H9 (cell line): ENCODE measurements at regions not wholly inside any gene's neighbourhood (a gene's known extent, or its start where the extent isn't known, plus 50 kb on each side); places are given as distances from the start of the nearest gene placed in this dataset.

Source experiments
- DNase-seq: peaks from one replicate; pipeline ENCODE4 v3.0.0-alpha.2; 2017
- H2AFZ ChIP-seq: one replicate; pipeline ENCODE4 v1.6.1; 2013; ENCODE audit warnings: mild to moderate bottlenecking, low read length, control low read depth, moderate library complexity
- H2AK5ac ChIP-seq: 2 replicates; pipeline ENCODE4 v1.6.1; 2013; ENCODE audit warnings: low read length, control low read depth, mixed read lengths; ENCODE audit not compliant: insufficient read length
- H2BK120ac ChIP-seq: one replicate; pipeline ENCODE4 v1.6.1; 2013; ENCODE audit warnings: low read depth, mild to moderate bottlenecking, low read length, control low read depth, inconsistent platforms; ENCODE audit not compliant: poor library complexity, severe bottlenecking
- H2BK12ac ChIP-seq: 2 replicates; pipeline ENCODE4 v1.6.1; 2013; ENCODE audit warnings: low read length, control low read depth, mixed read lengths, low read depth; ENCODE audit not compliant: insufficient read length
- H2BK15ac ChIP-seq: 2 replicates; pipeline ENCODE4 v1.6.1; 2013; ENCODE audit warnings: low read depth, low read length, control low read depth
- H2BK20ac ChIP-seq: one replicate; pipeline ENCODE4 v1.6.1; 2013; ENCODE audit warnings: low read depth, mild to moderate bottlenecking, low read length, control low read depth, inconsistent platforms; ENCODE audit not compliant: poor library complexity, severe bottlenecking
- H2BK5ac ChIP-seq: 2 replicates; pipeline ENCODE4 v1.6.1; 2013; ENCODE audit warnings: low read length, control low read depth, mixed read lengths; ENCODE audit not compliant: insufficient read length
- H3K14ac ChIP-seq: 2 replicates; pipeline ENCODE4 v1.6.1; 2013; ENCODE audit warnings: low read length, control low read depth; ENCODE audit not compliant: insufficient read depth
- H3K18ac ChIP-seq: 2 replicates; pipeline ENCODE4 v1.6.1; 2013; ENCODE audit warnings: low read depth, mild to moderate bottlenecking, mixed read lengths, low read length, control low read depth; ENCODE audit not compliant: insufficient read length
- H3K23ac ChIP-seq: 2 replicates; pipeline ENCODE4 v1.6.1; 2013; ENCODE audit warnings: low read length, control low read depth, mixed read lengths, low read depth; ENCODE audit not compliant: insufficient read length
- H3K23me2 ChIP-seq: 2 replicates; pipeline ENCODE4 v1.6.1; 2013; ENCODE audit warnings: low read depth, mild to moderate bottlenecking, mixed read lengths, low read length, control low read depth; ENCODE audit not compliant: insufficient read length, poor library complexity, severe bottlenecking
- H3K27ac ChIP-seq: 2 replicates; pipeline ENCODE4 v1.5.1; 2013; ENCODE audit warnings: low read length, control low read depth, mixed read lengths, low read depth; ENCODE audit not compliant: insufficient read length
- H3K27me3 ChIP-seq: 2 replicates; pipeline ENCODE4 v1.6.1; 2013; ENCODE audit warnings: low read length, control low read depth, inconsistent platforms; ENCODE audit not compliant: insufficient read depth
- H3K4ac ChIP-seq: 2 replicates; pipeline ENCODE4 v1.6.1; 2013; ENCODE audit warnings: low read depth, mild to moderate bottlenecking, control low read depth, inconsistent platforms, low read length, moderate library complexity
- H3K4me1 ChIP-seq: 2 replicates; pipeline ENCODE4 v1.6.1; 2013; ENCODE audit warnings: low read length, control low read depth, inconsistent platforms; ENCODE audit not compliant: insufficient read depth
- H3K4me2 ChIP-seq: 2 replicates; pipeline ENCODE4 v1.6.1; 2013; ENCODE audit warnings: low read length, control low read depth, mixed read lengths; ENCODE audit not compliant: insufficient read length, insufficient read depth
- H3K56ac ChIP-seq: 2 replicates; pipeline ENCODE4 v1.6.1; 2013; ENCODE audit warnings: low read depth, mild to moderate bottlenecking, mixed read lengths, low read length, control low read depth; ENCODE audit not compliant: insufficient read length
- H3K79me1 ChIP-seq: 2 replicates; pipeline ENCODE4 v1.6.1; 2013; ENCODE audit warnings: low read depth, mild to moderate bottlenecking, moderate library complexity, low read length, control low read depth, inconsistent platforms; ENCODE audit not compliant: insufficient read depth, poor library complexity, severe bottlenecking
- H3K79me2 ChIP-seq: 2 replicates; pipeline ENCODE4 v1.6.1; 2013; ENCODE audit warnings: low read length, control low read depth, inconsistent platforms; ENCODE audit not compliant: insufficient read depth
- H3K9ac ChIP-seq: 2 replicates; pipeline ENCODE4 v1.6.1; 2013; ENCODE audit warnings: low read length, control low read depth, mixed read lengths; ENCODE audit not compliant: insufficient read length; ENCODE audit errors: extremely low read depth
- H3K9me3 ChIP-seq: one replicate; pipeline ENCODE4 v1.6.1; 2013; ENCODE audit warnings: low read depth, low read length, inconsistent platforms; ENCODE audit not compliant: control insufficient read depth
- H3T11ph ChIP-seq: one replicate; pipeline ENCODE4 v1.6.1; 2013; ENCODE audit warnings: mild to moderate bottlenecking, low read length, control low read depth, inconsistent platforms
- H4K20me1 ChIP-seq: one replicate; pipeline ENCODE4 v1.6.1; 2013; ENCODE audit not compliant: control insufficient read depth, insufficient read length, insufficient read depth
- H4K5ac ChIP-seq: 2 replicates; pipeline ENCODE4 v1.6.1; 2013; ENCODE audit warnings: low read depth, mild to moderate bottlenecking, mixed read lengths, low read length, control low read depth; ENCODE audit not compliant: insufficient read length
- H4K8ac ChIP-seq: replicated peaks from 2 replicates; pipeline ENCODE4 v1.6.1; 2013; ENCODE audit warnings: low read length, control low read depth, mixed read lengths, low read depth; ENCODE audit not compliant: insufficient read length
- H4K91ac ChIP-seq: 2 replicates; pipeline ENCODE4 v1.6.1; 2013; ENCODE audit warnings: low read depth, mild to moderate bottlenecking, moderate library complexity, mixed read lengths, low read length, control low read depth; ENCODE audit not compliant: insufficient read length
- H3K27ac Mint-ChIP-seq, 3 experiments: 2 replicates in 2 of 3; 3 replicates in 1 of 3; pipeline ENCODE4 v1.8.0; 2020 to 2021; ENCODE audit warnings: mixed read lengths in 3 of 3, mild to moderate bottlenecking in 1 of 3, moderate library complexity in 1 of 3
- H3K27me3 Mint-ChIP-seq: 2 replicates; pipeline ENCODE4 v1.8.0; 2021; ENCODE audit warnings: low read depth, mild to moderate bottlenecking, moderate library complexity, mixed read lengths
- H3K36me3 Mint-ChIP-seq, 3 experiments: 2 replicates in 2 of 3; 3 replicates in 1 of 3; pipeline ENCODE4 v1.8.0; 2020 to 2021; ENCODE audit warnings: low read depth in 3 of 3, mixed read lengths in 3 of 3; ENCODE audit not compliant: insufficient read depth in 1 of 3
- H3K4me1 Mint-ChIP-seq, 2 experiments: 2 replicates each; pipeline ENCODE4 v1.8.0; 2020; ENCODE audit warnings: mixed read lengths in 2 of 2
- H3K4me3 Mint-ChIP-seq, 2 experiments: 2 replicates in 1 of 2; 3 replicates in 1 of 2; pipeline ENCODE4 v1.8.0; 2020 to 2021; ENCODE audit warnings: mild to moderate bottlenecking in 2 of 2, mixed read lengths in 2 of 2, moderate library complexity in 1 of 2
- H3K9me3 Mint-ChIP-seq, 2 experiments: 2 replicates in 1 of 2; 3 replicates in 1 of 2; pipeline ENCODE4 v1.8.0; 2020; ENCODE audit warnings: mild to moderate bottlenecking in 2 of 2, mixed read lengths in 2 of 2, moderate library complexity in 1 of 2
- TF ChIP-seq, protein P1 (sequence below): fragments of 200-600 bp; sonication (generic); conservative IDR thresholded peaks from 3 replicates; pipeline ENCODE4 v1.8.0; 2021; ENCODE audit warnings: antibody characterized with exemption, mild to moderate bottlenecking

DNA sequence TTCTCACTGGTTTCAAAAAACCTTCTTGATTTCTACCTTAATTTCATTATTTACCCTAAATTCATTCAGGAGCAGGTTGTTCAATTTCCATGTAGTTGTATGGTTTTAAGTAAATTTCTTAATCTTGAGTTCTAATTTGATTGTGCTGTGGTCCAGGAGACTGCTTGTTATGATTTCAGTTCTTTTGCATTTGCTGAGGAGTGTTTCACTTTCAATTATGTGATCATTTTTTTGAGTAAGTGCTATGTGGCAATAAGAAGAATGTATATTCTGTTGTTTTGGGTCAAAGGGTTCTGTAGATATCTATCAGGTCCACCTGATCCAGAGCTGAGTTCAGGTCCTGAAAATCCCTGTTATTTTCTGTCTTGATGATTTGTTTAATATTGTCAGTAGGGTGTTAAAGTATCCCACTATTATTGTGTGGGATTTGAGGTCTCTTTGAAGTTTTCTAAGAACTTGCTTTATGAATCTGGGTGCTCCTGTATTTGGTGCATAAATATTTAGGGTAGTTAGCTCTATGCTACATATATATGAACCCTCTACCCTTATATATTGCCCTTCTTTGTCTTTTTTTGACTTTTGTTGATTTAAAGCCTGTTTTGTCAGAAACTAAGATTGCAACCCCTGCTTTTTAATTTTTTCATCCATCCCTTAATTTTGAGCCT, 158.4 kb upstream of the TPRG1 start:
- Mint-ChIP-seq H3K27ac (no peak overlapping the region), H3K36me3 (peaks cover 6 to 25% (median 12%) of the 10 kb centered on the region in 3 experiments; a peak in 6 of 7 replicates), H3K9me3 (peaks cover 30 to 35% of the 10 kb centered on the region in 2 experiments), H3K27me3 (peaks cover 1% of the 10 kb centered on the region), H3K4me1 (no peaks in the 10 kb centered on the region), H3K4me3 (no peak overlapping the region)
- no peak for DNase-seq
- no peaks in the 10 kb centered on the region for H3K4me1 ChIP-seq
- H4K5ac ChIP-seq = no peak overlapping the region
- H2BK15ac ChIP-seq = no peak overlapping the region
- no peak overlapping the region for H3K4me2 ChIP-seq
- no peak overlapping the region for H3K56ac ChIP-seq
- no peak overlapping the region for H2BK20ac ChIP-seq
- H3K14ac ChIP-seq = no peak overlapping the region
- H3K9me3 ChIP-seq = no peaks in the 10 kb centered on the region
- H3K79me2 ChIP-seq = no peaks in the 10 kb centered on the region
- no peak overlapping the region for H3T11ph ChIP-seq
- no peaks in the 10 kb centered on the region for H3K79me1 ChIP-seq
- H3K27ac ChIP-seq = no peak overlapping the region
- no peak overlapping the region for H4K91ac ChIP-seq
- no peak overlapping the region for H2BK120ac ChIP-seq
- H2BK5ac ChIP-seq = no peak overlapping the region
- no peak overlapping the region for H2AFZ ChIP-seq
- no peak overlapping the region for H3K4ac ChIP-seq
- H3K27me3 ChIP-seq = no peaks in the 10 kb centered on the region
- H4K8ac ChIP-seq = no peak overlapping the region
- H2BK12ac ChIP-seq = no peak overlapping the region
- TF ChIP-seq, protein P1, sequence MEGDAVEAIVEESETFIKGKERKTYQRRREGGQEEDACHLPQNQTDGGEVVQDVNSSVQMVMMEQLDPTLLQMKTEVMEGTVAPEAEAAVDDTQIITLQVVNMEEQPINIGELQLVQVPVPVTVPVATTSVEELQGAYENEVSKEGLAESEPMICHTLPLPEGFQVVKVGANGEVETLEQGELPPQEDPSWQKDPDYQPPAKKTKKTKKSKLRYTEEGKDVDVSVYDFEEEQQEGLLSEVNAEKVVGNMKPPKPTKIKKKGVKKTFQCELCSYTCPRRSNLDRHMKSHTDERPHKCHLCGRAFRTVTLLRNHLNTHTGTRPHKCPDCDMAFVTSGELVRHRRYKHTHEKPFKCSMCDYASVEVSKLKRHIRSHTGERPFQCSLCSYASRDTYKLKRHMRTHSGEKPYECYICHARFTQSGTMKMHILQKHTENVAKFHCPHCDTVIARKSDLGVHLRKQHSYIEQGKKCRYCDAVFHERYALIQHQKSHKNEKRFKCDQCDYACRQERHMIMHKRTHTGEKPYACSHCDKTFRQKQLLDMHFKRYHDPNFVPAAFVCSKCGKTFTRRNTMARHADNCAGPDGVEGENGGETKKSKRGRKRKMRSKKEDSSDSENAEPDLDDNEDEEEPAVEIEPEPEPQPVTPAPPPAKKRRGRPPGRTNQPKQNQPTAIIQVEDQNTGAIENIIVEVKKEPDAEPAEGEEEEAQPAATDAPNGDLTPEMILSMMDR = no peak
- H3K18ac ChIP-seq = no peak overlapping the region
- no peak overlapping the region for H3K9ac ChIP-seq
- no peak overlapping the region for H2AK5ac ChIP-seq
- no peaks in the 10 kb centered on the region for H4K20me1 ChIP-seq
- H3K23me2 ChIP-seq = no peaks in the 10 kb centered on the region
- no peak overlapping the region for H3K23ac ChIP-seq
